WTC11 (cell line): ENCODE measurements at regions not wholly inside any gene's neighbourhood (a gene's known extent, or its start where the extent isn't known, plus 50 kb on each side); places are given as distances from the start of the nearest gene placed in this dataset.

Experiments
- ATAC-seq: fragments of 200-7000 bp; cut with Tn5 transposase; 2 replicates; pipeline ENCODE4 v1.10.0; 2021; ENCODE audit warnings: mild to moderate bottlenecking, moderate library complexity
- CTCF ChIA-PET: fragments of 300-600 bp; sonication (Branson Sonifier 250); formaldehyde crosslinking; loops from one replicate; lab custom pipeline; 2021; ENCODE audit warnings: antibody characterized with exemption; lab: Charles Lee
- POLR2A ChIA-PET: fragments of 350-600 bp; sonication (Branson Sonifier 250); formaldehyde crosslinking; loops from one replicate; lab custom pipeline; 2021; ENCODE audit warnings: antibody characterized with exemption; lab: Charles Lee
- DNase-seq: peaks from one replicate; pipeline ENCODE4 v3.0.0; 2021; ENCODE audit warnings: low spot score
- H3K27ac Mint-ChIP-seq: 2 replicates; pipeline ENCODE4 v1.8.0; 2021; ENCODE audit warnings: mixed read lengths
- H3K27me3 Mint-ChIP-seq: 2 replicates; pipeline ENCODE4 v1.8.0; 2021; ENCODE audit warnings: low read depth, mild to moderate bottlenecking, moderate library complexity, mixed read lengths
- H3K36me3 Mint-ChIP-seq: 2 replicates; pipeline ENCODE4 v1.8.0; 2021; ENCODE audit warnings: mixed read lengths
- H3K4me1 Mint-ChIP-seq: 2 replicates; pipeline ENCODE4 v1.8.0; 2022; ENCODE audit warnings: mixed read lengths
- H3K4me3 Mint-ChIP-seq: 2 replicates; pipeline ENCODE4 v1.8.0; 2021; ENCODE audit warnings: mild to moderate bottlenecking, moderate library complexity, mixed read lengths
- H3K9me3 Mint-ChIP-seq: 2 replicates; pipeline ENCODE4 v1.8.0; 2021; ENCODE audit warnings: mixed read lengths
- CBFB ChIP-seq: sonication (generic); formaldehyde crosslinking; IDR thresholded peaks from 2 replicates; pipeline ENCODE4 v1.8.1; 2022; ENCODE audit warnings: mild to moderate bottlenecking, low read depth, missing genetic modification reagents
- E2F5 ChIP-seq: sonication (generic); formaldehyde crosslinking; IDR thresholded peaks from 2 replicates; pipeline ENCODE4 v1.8.1; 2022; ENCODE audit warnings: mild to moderate bottlenecking, moderate library complexity, missing genetic modification reagents
- ESRRA ChIP-seq: sonication (generic); formaldehyde crosslinking; IDR thresholded peaks from 2 replicates; pipeline ENCODE4 v1.8.1; 2022; ENCODE audit warnings: mild to moderate bottlenecking, missing genetic modification reagents, borderline replicate concordance
- NR2C2 ChIP-seq: sonication (generic); formaldehyde crosslinking; IDR thresholded peaks from 2 replicates; pipeline ENCODE4 v1.8.0; 2022; ENCODE audit warnings: mild to moderate bottlenecking, missing genetic modification reagents
- RELA ChIP-seq: sonication (generic); formaldehyde crosslinking; IDR thresholded peaks from 2 replicates; pipeline ENCODE4 v1.8.1; 2022; ENCODE audit warnings: missing genetic modification reagents, mild to moderate bottlenecking, borderline replicate concordance
- SMAD4 ChIP-seq: sonication (generic); formaldehyde crosslinking; IDR thresholded peaks from 2 replicates; pipeline ENCODE4 v1.8.0; 2022; ENCODE audit warnings: mild to moderate bottlenecking, missing genetic modification reagents
- TP53 ChIP-seq: sonication (generic); formaldehyde crosslinking; IDR thresholded peaks from 2 replicates; pipeline ENCODE4 v1.8.1; 2023; ENCODE audit warnings: mild to moderate bottlenecking, missing genetic modification reagents
- ZNF232 ChIP-seq: sonication (generic); formaldehyde crosslinking; IDR thresholded peaks from 2 replicates; pipeline ENCODE4 v1.8.0; 2022; ENCODE audit warnings: mild to moderate bottlenecking, missing genetic modification reagents
- TF ChIP-seq, protein P1 (sequence below): sonication (generic); formaldehyde crosslinking; IDR thresholded peaks from 2 replicates; pipeline ENCODE4 v1.8.0; 2022; ENCODE audit warnings: mild to moderate bottlenecking, missing genetic modification reagents

DNA sequence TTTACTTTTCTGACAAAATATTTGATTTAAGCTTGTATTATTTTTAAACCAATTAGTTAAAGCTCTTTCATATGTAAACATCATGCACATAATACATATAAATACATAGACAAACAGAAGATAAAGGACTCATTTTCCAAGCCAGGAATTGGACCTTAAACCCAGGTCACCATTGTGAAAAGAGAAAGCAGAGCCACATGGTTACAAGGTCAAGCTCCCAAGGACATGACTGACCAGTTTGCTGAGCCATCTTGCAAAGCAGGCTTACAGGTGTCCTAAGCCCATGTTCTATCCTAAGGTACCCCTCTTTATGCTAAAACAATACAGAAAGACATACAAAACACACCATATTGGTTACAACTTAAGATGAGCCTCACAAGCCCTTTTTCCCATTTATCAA, 50.5 kb upstream of the DNAJC19 start:
- ATAC-seq (no peak), DNase-seq (no peak)
- ChIA-PET POLR2A (no interaction called here), CTCF (no interaction called here)
- Mint-ChIP-seq H3K27ac (no peak overlapping the region), H3K36me3 (peaks cover 28% of the 10 kb centered on the region), H3K27me3 (no peaks in the 10 kb centered on the region), H3K9me3 (peaks cover 62% of the 10 kb centered on the region), H3K4me1 (no peaks in the 10 kb centered on the region), H3K4me3 (no peak overlapping the region)
- TF ChIP-seq, protein P1, sequence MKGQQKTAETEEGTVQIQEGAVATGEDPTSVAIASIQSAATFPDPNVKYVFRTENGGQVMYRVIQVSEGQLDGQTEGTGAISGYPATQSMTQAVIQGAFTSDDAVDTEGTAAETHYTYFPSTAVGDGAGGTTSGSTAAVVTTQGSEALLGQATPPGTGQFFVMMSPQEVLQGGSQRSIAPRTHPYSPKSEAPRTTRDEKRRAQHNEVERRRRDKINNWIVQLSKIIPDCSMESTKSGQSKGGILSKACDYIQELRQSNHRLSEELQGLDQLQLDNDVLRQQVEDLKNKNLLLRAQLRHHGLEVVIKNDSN (CRISPR knock-in tag), result no peak
- TF ChIP-seq ESRRA (CRISPR knock-in tag), result no peak
- TF ChIP-seq TP53 (CRISPR knock-in tag), result no peak
- no peak for TF ChIP-seq ZNF232
- no peak for TF ChIP-seq SMAD4 (CRISPR knock-in tag)
- TF ChIP-seq E2F5 (CRISPR knock-in tag), result no peak
- TF ChIP-seq CBFB (CRISPR knock-in tag), result no peak
- no peak for TF ChIP-seq NR2C2 (CRISPR knock-in tag)
- TF ChIP-seq RELA (CRISPR knock-in tag), result no peak
